Astrocyte (in vitro differentiated cells and primary cell): ENCODE measurements at regions not wholly inside any gene's neighbourhood (a gene's known extent, or its start where the extent isn't known, plus 50 kb on each side); places are given as distances from the start of the nearest gene placed in this dataset.

Experiments used
- DNase-seq: peaks from one replicate; pipeline ENCODE4 v3.0.0-alpha.2; 2010; ENCODE audit warnings: low read depth
- FAIRE-seq: peaks from 2 replicates; lab custom pipeline; 2011; peaks lifted over from hg19 to GRCh38; lab: Jason Lieb, UNC
- H2AFZ ChIP-seq: 2 replicates; pipeline ENCODE4 v1.6.0; 2012; ENCODE audit warnings: low read depth, low read length, inconsistent platforms
- H3K27ac ChIP-seq: 2 replicates; pipeline ENCODE4 v1.5.1; 2011; ENCODE audit warnings: low read depth, low read length, inconsistent platforms
- H3K27me3 ChIP-seq: 2 replicates; pipeline ENCODE4 v1.6.0; 2011; ENCODE audit warnings: low read length, inconsistent platforms; ENCODE audit not compliant: insufficient read depth
- H3K36me3 ChIP-seq: 2 replicates; pipeline ENCODE4 v1.5.1; 2011; ENCODE audit warnings: low read length, inconsistent platforms; ENCODE audit not compliant: insufficient read depth
- H3K4me1 ChIP-seq: 2 replicates; pipeline ENCODE4 v1.5.1; 2011; ENCODE audit warnings: low read length, inconsistent platforms; ENCODE audit not compliant: insufficient read depth
- H3K4me2 ChIP-seq: 2 replicates; pipeline ENCODE4 v1.6.0; 2012; ENCODE audit warnings: low read length, inconsistent platforms
- H3K4me3 ChIP-seq: 2 replicates; pipeline ENCODE4 v1.5.1; 2011; ENCODE audit warnings: low read depth, mild to moderate bottlenecking, low read length, inconsistent platforms; ENCODE audit not compliant: insufficient read depth
- H3K79me2 ChIP-seq: 2 replicates; pipeline ENCODE4 v1.6.0; 2012; ENCODE audit warnings: mild to moderate bottlenecking, low read length, inconsistent platforms; ENCODE audit not compliant: insufficient read depth
- H3K9ac ChIP-seq: 2 replicates; pipeline ENCODE4 v1.6.0; 2012; ENCODE audit warnings: mild to moderate bottlenecking, low read length, inconsistent platforms
- H3K9me3 ChIP-seq: 2 replicates; pipeline ENCODE4 v1.5.1; 2012; ENCODE audit warnings: low read depth, mild to moderate bottlenecking, low read length, inconsistent platforms; ENCODE audit not compliant: insufficient read depth
- H4K20me1 ChIP-seq: 2 replicates; pipeline ENCODE4 v1.6.0; 2012; ENCODE audit warnings: low read length, inconsistent platforms; ENCODE audit not compliant: insufficient read depth
- H3K27ac Mint-ChIP-seq: one replicate; pipeline ENCODE4 v1.8.0; 2021; ENCODE audit warnings: mild to moderate bottlenecking, mixed read lengths; ENCODE audit not compliant: unreplicated experiment
- H3K27me3 Mint-ChIP-seq: one replicate; pipeline ENCODE4 v1.8.0; 2021; ENCODE audit warnings: low read depth, mixed read lengths; ENCODE audit not compliant: unreplicated experiment
- H3K36me3 Mint-ChIP-seq: one replicate; pipeline ENCODE4 v1.8.0; 2021; ENCODE audit warnings: low read depth, mixed read lengths; ENCODE audit not compliant: unreplicated experiment
- H3K4me1 Mint-ChIP-seq: one replicate; pipeline ENCODE4 v1.8.0; 2021; ENCODE audit warnings: low read depth, mixed read lengths; ENCODE audit not compliant: unreplicated experiment
- H3K4me3 Mint-ChIP-seq: one replicate; pipeline ENCODE4 v1.8.0; 2021; ENCODE audit warnings: mild to moderate bottlenecking, moderate library complexity, mixed read lengths; ENCODE audit not compliant: unreplicated experiment
- H3K9me3 Mint-ChIP-seq: one replicate; pipeline ENCODE4 v1.8.0; 2021; ENCODE audit warnings: mild to moderate bottlenecking, mixed read lengths; ENCODE audit not compliant: unreplicated experiment
- CTCF ChIP-seq: IDR thresholded peaks from 2 replicates; pipeline ENCODE4 v1.5.1; 2011; ENCODE audit warnings: low read depth, mild to moderate bottlenecking, inconsistent platforms, low read length, moderate library complexity; ENCODE audit not compliant: insufficient read depth
- EZH2 ChIP-seq: IDR thresholded peaks from 2 replicates; pipeline ENCODE4 v1.6.1; 2012; ENCODE audit warnings: mild to moderate bottlenecking, low read length, inconsistent platforms; ENCODE audit not compliant: insufficient read depth

- Mint-ChIP-seq H3K4me1 (no peaks in the 10 kb centered on the region), H3K27me3 (no peaks in the 10 kb centered on the region), H3K36me3 (no peaks in the 10 kb centered on the region), H3K4me3 (no peak overlapping the region), H3K9me3 (peaks cover 20% of the 10 kb centered on the region), H3K27ac (no peak overlapping the region)
- Histone ChIP-seq H3K9me3 (peaks cover 6% of the 10 kb centered on the region), H3K79me2 (no peaks in the 10 kb centered on the region), H2AFZ (no peak overlapping the region), H3K4me2 (no peak overlapping the region), H3K36me3 (no peaks in the 10 kb centered on the region), H3K27ac (no peak overlapping the region), H3K27me3 (no peaks in the 10 kb centered on the region), H4K20me1 (no peaks in the 10 kb centered on the region), H3K4me1 (no peaks in the 10 kb centered on the region), H3K9ac (no peak overlapping the region), H3K4me3 (no peak overlapping the region)
- FAIRE-seq (no peak), DNase-seq (no peak)
- no peak for TF ChIP-seq EZH2
- no peak for TF ChIP-seq CTCF
Observed at GRCh38 chr4:189779281-189779980, 161.2 kb upstream of the FRG1 start.

GRCh38 chr4:189780391-189780790 lies 160.3 kb upstream of the FRG1 start:
- Histone ChIP-seq H3K27ac (no peak overlapping the region), H3K79me2 (no peaks in the 10 kb centered on the region), H3K4me3 (no peak overlapping the region), H3K9ac (no peak overlapping the region), H2AFZ (no peak overlapping the region), H3K4me1 (no peaks in the 10 kb centered on the region), H3K4me2 (no peak overlapping the region), H3K9me3 (peaks cover 4% of the 10 kb centered on the region), H3K36me3 (no peaks in the 10 kb centered on the region), H3K27me3 (no peaks in the 10 kb centered on the region), H4K20me1 (no peaks in the 10 kb centered on the region)
- Mint-ChIP-seq H3K27me3 (no peaks in the 10 kb centered on the region), H3K27ac (no peak overlapping the region), H3K4me3 (no peak overlapping the region), H3K4me1 (no peaks in the 10 kb centered on the region), H3K36me3 (no peaks in the 10 kb centered on the region), H3K9me3 (peaks cover 18% of the 10 kb centered on the region)
- FAIRE-seq (no peak), DNase-seq (no peak)
- TF ChIP-seq CTCF, result no peak
- TF ChIP-seq EZH2, result no peak

- no peaks in the 10 kb centered on the region for H3K4me1 Mint-ChIP-seq
- no peak overlapping the region for H3K4me3 ChIP-seq
- H3K36me3 Mint-ChIP-seq, result no peaks in the 10 kb centered on the region
- H3K27ac ChIP-seq, result no peak overlapping the region
- no peak overlapping the region for H3K9ac ChIP-seq
- no peaks in the 10 kb centered on the region for H3K36me3 ChIP-seq
- FAIRE-seq (no peak), DNase-seq (no peak)
- H3K9me3 Mint-ChIP-seq, result peaks cover 23% of the 10 kb centered on the region
- no peak for TF ChIP-seq EZH2
- TF ChIP-seq CTCF, result no peak
- no peaks in the 10 kb centered on the region for H3K79me2 ChIP-seq
- H3K27me3 Mint-ChIP-seq, result no peaks in the 10 kb centered on the region
- H3K4me1 ChIP-seq, result no peaks in the 10 kb centered on the region
- no peak overlapping the region for H3K4me3 Mint-ChIP-seq
- H4K20me1 ChIP-seq, result no peaks in the 10 kb centered on the region
- H3K9me3 ChIP-seq, result peaks cover 4% of the 10 kb centered on the region
- no peak overlapping the region for H3K27ac Mint-ChIP-seq
- no peaks in the 10 kb centered on the region for H3K27me3 ChIP-seq
- H2AFZ ChIP-seq, result no peak overlapping the region
- H3K4me2 ChIP-seq, result no peak overlapping the region
Observed at GRCh38 chr4:189784651-189785050, 156.0 kb upstream of the FRG1 start.
